ENCODE measurements at regions not wholly inside any gene's neighbourhood (a gene's known extent, or its start where the extent isn't known, plus 50 kb on each side); places are given as distances from the start of the nearest gene placed in this dataset.

DNA sequence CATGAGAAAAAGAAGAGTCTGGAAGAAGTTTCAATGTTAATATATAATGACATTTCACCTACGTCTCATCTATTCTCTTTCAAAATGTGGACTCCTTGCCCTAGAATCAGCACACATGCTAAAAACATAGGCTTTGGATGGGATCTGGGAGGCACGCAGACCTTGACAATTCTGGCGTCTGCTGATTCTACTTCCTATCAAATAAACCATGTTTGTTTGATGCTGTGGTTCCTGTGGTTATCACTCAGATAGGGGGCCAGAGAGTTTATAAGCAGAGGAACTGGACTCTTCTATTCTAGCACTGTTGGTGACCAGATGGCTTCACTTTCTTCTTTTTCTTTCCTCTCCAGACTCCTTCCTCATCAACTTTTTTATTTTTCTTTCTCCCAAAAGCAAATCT is 336.8 kb downstream of the DIPK2A start:
- TF ChIP-seq, protein P1, sequence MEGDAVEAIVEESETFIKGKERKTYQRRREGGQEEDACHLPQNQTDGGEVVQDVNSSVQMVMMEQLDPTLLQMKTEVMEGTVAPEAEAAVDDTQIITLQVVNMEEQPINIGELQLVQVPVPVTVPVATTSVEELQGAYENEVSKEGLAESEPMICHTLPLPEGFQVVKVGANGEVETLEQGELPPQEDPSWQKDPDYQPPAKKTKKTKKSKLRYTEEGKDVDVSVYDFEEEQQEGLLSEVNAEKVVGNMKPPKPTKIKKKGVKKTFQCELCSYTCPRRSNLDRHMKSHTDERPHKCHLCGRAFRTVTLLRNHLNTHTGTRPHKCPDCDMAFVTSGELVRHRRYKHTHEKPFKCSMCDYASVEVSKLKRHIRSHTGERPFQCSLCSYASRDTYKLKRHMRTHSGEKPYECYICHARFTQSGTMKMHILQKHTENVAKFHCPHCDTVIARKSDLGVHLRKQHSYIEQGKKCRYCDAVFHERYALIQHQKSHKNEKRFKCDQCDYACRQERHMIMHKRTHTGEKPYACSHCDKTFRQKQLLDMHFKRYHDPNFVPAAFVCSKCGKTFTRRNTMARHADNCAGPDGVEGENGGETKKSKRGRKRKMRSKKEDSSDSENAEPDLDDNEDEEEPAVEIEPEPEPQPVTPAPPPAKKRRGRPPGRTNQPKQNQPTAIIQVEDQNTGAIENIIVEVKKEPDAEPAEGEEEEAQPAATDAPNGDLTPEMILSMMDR (conservative IDR thresholded peaks at IDR 0.05; ENCODE audit: low read depth, low read length): no peak
- TF ChIP-seq EZH2 (IDR thresholded peaks at IDR 0.05; ENCODE audit: borderline replicate concordance, low read depth, low read length, poor library complexity, severe bottlenecking): no peak

Measured in A673 (cell line).